ENCODE measurements at regions not wholly inside any gene's neighbourhood (a gene's known extent, or its start where the extent isn't known, plus 50 kb on each side); places are given as distances from the start of the nearest gene placed in this dataset.

- TF ChIP-seq, protein P1, sequence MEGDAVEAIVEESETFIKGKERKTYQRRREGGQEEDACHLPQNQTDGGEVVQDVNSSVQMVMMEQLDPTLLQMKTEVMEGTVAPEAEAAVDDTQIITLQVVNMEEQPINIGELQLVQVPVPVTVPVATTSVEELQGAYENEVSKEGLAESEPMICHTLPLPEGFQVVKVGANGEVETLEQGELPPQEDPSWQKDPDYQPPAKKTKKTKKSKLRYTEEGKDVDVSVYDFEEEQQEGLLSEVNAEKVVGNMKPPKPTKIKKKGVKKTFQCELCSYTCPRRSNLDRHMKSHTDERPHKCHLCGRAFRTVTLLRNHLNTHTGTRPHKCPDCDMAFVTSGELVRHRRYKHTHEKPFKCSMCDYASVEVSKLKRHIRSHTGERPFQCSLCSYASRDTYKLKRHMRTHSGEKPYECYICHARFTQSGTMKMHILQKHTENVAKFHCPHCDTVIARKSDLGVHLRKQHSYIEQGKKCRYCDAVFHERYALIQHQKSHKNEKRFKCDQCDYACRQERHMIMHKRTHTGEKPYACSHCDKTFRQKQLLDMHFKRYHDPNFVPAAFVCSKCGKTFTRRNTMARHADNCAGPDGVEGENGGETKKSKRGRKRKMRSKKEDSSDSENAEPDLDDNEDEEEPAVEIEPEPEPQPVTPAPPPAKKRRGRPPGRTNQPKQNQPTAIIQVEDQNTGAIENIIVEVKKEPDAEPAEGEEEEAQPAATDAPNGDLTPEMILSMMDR (conservative IDR thresholded peaks at IDR 0.05; ENCODE audit: low read depth, low read length), result no peak
- TF ChIP-seq EZH2 (IDR thresholded peaks at IDR 0.05; ENCODE audit: borderline replicate concordance, low read depth, low read length, poor library complexity, severe bottlenecking), result no peak
Observed at GRCh38 chr2:83596592-83597282, 862.3 kb downstream of the SUCLG1 start.

Data from A673 (cell line).